ENCODE measurements at regions not wholly inside any gene's neighbourhood (a gene's known extent, or its start where the extent isn't known, plus 50 kb on each side); places are given as distances from the start of the nearest gene placed in this dataset.
"Not testable (repeated sequence)": the region's sequence is repeated elsewhere in the genome, so short reads cannot be mapped to it uniquely, and the experiment has no call there.

GRCh38 chr10:9010931-9011670 is 956.6 kb downstream of the GATA3 start:
- DNase-seq, result no peak

DNA sequence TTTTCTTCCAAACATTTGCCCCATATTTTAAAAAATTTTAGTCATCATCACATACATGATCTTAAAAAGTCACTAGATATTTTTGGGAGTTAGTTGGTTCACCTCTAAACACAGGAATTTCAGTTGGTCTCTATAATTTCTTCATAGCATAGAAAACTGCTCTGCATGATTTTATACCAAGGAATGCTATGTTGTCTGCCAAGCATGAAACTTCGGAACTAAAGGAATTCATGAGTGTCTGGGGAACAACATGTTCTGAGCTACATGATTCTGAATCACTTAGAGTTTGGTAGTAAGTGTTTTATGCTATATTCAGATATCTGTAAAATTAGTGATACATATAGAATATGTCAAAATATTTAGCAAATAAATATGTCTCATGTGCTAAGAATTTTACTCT is 957.8 kb downstream of the GATA3 start:
- no peak for DNase-seq

GRCh38 chr10:9015005-9015404 is 960.5 kb downstream of the GATA3 start:
- no peak for DNase-seq

DNA sequence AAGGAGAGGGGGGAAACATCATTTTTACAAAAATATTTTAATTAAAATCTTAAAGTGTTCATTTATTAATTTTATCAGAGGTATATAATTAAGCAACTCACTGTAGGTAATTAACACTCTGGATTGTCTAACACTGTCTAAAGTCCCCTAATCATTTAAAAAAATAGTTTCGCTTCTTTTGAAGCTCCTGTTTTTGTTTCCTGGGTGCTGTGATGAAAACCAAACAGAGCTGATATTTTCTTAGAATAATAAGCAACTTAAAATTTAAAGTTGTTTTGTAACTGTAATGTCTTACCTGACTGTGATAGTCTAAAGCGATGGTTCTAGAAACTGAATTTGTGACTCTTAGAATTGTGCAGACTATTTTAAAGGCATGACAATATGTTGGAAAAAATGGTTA is 961.0 kb downstream of the GATA3 start:
- no peak for DNase-seq

- no peak for DNase-seq
Measured at GRCh38 chr10:9016930-9017329, 962.4 kb downstream of the GATA3 start.

DNA sequence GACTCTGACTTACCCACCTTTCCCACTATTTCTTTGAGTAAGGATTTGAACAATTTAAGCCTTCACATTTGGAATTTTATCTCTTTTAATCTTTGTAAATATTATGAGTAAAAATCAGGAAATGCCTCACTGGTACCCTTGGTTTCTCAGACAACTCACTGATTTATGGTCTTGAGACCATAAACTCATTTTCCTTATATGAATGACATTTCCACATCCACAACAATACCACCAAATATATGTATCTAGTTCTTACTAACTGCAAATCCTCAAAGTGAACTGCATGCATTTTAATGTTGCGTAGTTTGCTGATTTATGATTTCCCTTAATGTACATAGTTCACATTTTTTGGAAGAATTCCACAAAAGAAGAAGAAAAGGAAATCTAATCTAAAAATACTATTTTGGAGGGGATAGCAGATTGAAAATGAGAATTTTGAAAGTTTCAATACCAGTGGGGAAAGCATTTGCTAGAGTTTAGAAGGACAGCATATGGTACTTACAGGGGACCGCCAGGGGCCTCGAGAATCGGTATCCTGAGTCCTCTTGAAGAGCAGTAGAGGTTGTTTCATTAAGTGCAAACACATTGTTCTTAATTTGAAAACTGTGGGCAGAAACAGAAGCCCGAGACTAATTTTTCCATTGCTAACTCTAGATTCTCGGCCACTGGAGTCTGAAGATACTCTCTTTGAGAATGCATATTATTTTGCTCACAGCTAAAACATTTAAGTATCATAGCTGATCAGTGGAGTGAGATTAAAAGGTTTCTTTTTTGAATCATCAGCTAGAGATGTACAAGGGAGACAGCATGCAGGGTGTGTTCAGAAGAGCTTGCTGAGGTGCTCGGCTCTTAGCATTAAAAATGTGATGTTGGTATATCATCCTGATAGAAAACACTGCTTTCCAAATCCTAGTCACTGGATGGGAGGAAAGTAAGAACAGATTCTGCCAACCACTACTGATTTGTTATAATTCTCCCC is 964.0 kb downstream of the GATA3 start:
- DNase-seq, result no peak

GRCh38 chr10:9023206-9023605 is 968.7 kb downstream of the GATA3 start:
- no peak for DNase-seq

DNA sequence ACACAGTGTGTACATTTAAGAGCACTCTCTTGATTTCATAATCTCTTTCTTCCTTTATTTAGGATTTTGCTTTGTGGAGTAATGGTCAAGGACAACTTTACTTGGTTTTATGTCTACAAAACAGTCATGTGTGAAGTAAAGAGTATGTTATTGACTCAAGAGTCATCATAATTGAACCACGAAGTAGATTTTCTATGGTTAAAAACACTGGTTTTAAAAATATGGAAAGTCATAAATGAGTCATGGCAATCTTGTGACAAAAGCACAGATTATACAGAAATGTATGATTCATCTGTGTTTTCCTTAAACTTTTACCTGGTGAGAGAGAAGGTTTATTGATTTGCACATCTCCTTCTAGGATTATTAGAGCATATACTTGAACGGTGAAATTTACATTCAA is 969.7 kb downstream of the GATA3 start:
- no peak for DNase-seq

- no peak for DNase-seq
Measured at GRCh38 chr10:9028231-9028630, 973.7 kb downstream of the GATA3 start.

DNA sequence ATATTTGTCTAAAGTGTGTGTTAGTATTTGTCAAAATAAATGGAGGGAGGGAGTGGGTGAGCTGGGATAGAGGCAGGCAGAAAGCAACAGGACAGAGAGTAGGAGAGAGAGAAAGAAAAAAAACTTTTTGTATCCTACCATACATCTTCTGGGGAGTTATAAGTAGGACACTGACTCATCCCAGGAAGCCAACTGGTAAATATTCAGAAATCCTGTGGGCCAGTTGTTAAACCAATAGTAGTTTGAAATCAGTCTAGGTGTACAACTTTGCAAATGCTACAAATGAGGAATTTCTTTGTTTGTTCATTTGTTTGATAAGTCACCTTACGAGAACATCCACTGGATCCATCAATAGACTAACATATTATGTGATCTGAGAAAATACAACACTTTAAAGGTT is 980.9 kb downstream of the GATA3 start:
- DNase-seq, result no peak

DNA sequence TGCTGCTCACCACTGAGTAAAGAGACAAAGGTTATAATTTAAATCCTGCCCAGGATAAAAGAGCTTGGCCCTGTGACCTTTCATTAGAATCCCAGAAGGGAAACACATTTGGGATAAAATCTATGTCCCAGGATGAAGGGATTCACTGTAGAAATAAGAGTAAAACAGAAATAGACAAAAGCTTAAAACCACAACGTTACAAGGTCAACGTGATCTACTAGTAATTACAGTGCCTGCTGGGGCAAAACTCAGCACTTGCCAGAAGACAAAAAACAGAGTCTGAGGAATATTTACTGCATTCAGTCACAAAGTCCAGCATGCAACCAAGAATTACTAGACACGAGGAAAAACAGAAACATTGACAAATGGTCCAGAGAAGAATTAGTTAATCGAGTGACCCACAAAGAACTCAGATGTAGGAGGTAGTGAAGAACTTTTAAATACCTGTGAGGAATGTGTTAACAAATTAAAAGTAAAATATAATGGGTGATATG is 982.3 kb downstream of the GATA3 start:
- DNase-seq, result no peak

GRCh38 chr10:9038146-9038714 is 983.7 kb downstream of the GATA3 start:
- no peak for DNase-seq

DNA sequence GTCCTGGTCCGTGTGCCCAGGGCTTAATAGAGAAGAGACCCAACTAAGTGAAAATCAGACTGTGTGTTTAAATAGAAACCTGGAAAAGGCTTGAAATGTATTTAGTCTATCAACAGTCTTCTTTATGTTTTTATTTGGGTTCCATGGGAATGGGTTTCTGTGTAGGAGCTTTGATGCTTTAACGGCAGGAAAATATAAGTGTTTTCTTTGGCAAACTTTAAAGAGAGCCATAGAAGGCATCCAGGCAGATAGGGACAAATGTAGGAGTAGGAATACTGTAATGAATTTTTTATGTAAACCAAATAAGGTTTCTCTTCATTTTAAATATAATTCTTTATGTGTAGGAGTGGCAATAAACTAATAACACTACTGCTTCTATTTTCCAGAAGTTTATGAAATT is 989.0 kb downstream of the GATA3 start:
- DNase-seq, result no peak

DNA sequence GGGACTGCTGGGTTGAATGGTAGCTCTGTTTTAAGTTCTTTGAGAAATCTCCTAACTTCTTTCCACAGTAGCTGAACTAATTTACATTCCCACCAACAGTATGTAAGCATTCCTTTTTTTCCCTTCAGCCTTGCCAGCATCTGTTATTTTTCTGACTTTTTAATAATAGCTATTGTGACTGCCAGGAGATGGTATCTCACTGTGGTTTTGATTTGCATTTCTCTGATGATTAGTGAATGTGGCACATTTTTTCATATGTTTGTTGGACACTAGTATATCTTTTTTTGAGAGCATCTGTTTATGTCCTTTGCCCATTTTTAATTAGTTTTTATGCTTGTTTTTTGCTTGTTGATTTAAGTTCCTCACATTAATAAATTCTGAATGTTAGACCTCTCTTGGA is 990.8 kb downstream of the GATA3 start:
- no peak for DNase-seq

DNA sequence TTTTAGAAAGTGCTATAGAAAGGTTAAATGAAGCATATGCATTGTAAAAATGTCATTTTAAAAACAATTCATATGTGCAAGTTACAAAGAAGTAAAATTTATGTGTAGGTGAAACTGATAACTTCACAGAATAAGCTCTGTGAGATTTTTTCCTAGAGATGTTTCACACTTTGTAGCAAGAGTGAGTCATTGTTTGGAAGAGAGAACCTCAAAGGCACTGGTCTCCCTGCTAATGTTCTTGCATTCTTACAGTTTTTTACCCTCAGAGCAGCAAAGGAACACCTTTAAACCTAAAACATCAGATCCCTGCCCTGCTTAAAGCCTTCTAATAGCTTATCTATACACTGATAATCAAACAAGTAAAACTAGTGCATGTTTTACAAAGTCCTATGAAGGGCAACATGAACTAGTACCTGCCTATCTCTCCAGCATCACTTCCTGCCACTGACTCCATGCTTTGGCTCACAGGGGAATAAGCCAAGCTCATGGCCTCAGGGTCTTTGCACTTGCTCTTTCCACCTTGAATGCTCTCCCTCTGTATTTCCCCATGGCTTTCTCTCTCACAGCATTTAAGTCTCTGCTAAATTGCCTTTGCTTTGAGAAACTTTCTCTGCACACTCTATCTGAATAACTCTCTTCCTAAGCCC is 997.0 kb downstream of the GATA3 start:
- DNase-seq, result no peak

DNA sequence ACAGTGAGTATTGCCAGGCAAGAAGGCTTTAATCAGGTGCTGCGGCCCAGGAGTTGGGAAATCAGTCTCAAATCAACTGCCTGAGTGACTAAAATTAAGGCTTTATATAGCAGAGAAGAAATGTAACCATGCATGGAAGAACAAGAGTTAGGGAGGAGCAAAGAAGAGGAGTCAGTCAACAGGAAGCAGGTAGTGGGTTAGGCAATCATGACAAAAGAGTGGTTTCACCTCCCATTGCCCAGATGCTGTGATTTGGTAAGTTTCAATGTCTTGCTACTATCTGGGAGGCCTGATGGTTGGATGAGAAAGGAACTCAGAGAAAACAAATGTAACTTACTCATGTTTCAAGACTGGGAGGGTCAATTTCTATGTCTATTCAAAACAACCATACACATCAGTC is 998.3 kb downstream of the GATA3 start:
- DNase-seq, result no peak

DNA sequence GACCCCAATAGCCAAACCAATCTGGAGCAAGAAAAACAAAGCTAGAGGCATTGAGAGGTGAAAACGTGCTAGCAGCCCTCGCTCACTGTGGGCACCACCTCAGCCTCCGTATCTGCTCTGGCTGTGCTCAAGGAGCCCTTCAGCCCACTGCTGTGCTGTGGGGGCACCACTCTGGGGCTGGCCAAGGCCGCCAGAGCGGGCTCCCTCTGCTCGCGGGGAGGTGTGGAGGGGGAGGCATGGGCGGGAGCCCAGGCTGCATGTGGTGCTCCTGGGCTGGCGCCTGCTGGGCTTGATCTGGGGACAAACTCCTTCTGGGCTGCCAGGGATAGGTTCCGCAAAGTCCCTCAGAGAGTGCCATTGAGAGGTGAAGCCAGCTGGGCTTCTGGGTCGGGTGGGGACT is 1002.0 kb downstream of the GATA3 start:
- no peak for DNase-seq

- not testable (repeated sequence) for DNase-seq
Measured at GRCh38 chr10:9057293-9057692, 1002.8 kb downstream of the GATA3 start.

- no peak for DNase-seq
Measured at GRCh38 chr10:9060314-9060713, 1005.8 kb downstream of the GATA3 start.

- no peak for DNase-seq
Measured at GRCh38 chr10:9061871-9062270, 1007.4 kb downstream of the GATA3 start.

DNA sequence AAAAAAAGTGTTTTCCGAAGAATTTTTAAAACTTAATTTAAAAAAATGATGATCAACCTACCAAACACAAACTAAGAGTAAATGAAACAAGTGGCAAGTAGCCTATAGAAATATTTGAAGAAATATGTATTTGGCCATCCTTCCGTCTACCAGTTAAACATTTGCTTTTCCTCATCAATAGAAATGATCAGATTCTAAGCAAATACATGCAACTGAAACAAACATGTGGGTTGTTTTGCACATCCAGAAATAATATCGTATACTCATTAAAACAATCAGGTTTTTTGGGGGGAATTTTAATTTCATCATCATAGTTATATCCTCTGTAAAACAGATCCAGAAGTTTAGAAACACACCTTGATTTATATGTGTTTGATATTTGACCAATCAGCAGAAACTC is 1011.7 kb downstream of the GATA3 start:
- DNase-seq, result no peak

DNA sequence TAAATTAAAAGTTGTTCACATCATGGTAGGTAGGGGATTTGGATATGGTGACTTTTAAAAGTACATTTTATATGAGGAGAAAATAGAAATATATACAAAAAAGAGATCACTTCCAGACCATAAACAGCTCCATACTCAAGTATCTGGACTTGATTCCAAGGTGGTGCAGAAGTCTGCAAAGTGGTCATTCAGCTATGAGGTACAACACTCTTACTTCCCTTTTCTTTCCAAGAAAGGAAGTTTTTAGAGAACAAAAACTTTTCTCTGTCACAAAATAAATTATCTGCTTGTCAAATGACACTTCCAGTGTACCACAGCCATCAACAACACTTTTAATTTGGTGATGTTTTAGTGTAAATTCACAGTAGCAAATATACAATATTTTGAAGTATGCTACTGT is 1013.5 kb downstream of the GATA3 start:
- DNase-seq, result no peak

DNA sequence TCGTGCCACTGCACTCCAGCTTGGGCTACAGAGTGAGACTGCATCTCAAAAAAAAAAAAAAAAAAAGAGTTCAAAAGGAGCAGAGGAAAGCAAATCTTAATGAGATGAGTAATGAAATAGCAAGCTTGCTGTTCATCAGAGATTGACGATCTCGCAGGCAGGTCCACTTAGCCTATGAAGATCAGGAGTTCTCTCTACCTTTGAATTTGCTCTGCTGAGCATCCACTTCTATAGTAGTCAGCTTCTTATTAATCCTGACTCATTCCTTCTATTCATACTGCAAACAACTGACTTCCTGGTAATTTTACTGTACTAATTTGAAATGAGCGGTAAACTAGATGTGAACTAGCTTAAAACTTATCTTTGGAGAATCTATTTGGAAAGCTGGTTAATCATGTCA is 1014.6 kb downstream of the GATA3 start:
- DNase-seq, result no peak

Measured in KG1 (cell line).